NCI-H2196 (cell line): ENCODE measurements at regions not wholly inside any gene's neighbourhood (a gene's known extent, or its start where the extent isn't known, plus 50 kb on each side); places are given as distances from the start of the nearest gene placed in this dataset.

ENCODE experiments used
- DNase-seq: peaks from one replicate; lab custom pipeline; 2025; ENCODE audit not compliant: unreplicated experiment; lab: John Stamatoyannopoulos, UW

- DNase-seq, result no peak
Observed at GRCh38 chr1:105686874-105687690, 1369.4 kb upstream of the PRMT6 start.

GRCh38 chr1:105700723-105701122 is 1355.8 kb upstream of the PRMT6 start:
- DNase-seq, result no peak

- DNase-seq, result no peak
Observed at GRCh38 chr1:105724286-105724685, 1332.2 kb upstream of the PRMT6 start.

- no peak for DNase-seq
Observed at GRCh38 chr1:105730701-105731100, 1325.8 kb upstream of the PRMT6 start.

- DNase-seq, result no peak
Observed at GRCh38 chr1:105736349-105736748, 1320.1 kb upstream of the PRMT6 start.

GRCh38 chr1:105779727-105780126 is 1276.7 kb upstream of the PRMT6 start:
- no peak for DNase-seq

- DNase-seq, result no peak
Observed at GRCh38 chr1:105785021-105785420, 1271.5 kb upstream of the PRMT6 start.

- DNase-seq, result peak; percentile 56
Observed at GRCh38 chr1:105793536-105794146, 1262.8 kb upstream of the PRMT6 start.

- DNase-seq, result no peak
Observed at GRCh38 chr1:105795741-105796140, 1260.7 kb upstream of the PRMT6 start.

GRCh38 chr1:105830571-105831146 is 1225.8 kb upstream of the PRMT6 start:
- no peak for DNase-seq

- no peak for DNase-seq
Observed at GRCh38 chr1:105838071-105838470, 1218.4 kb upstream of the PRMT6 start.

GRCh38 chr1:105865546-105865945 is 1190.9 kb upstream of the PRMT6 start:
- DNase-seq, result no peak

- DNase-seq, result no peak
Observed at GRCh38 chr1:105872817-105873216, 1183.7 kb upstream of the PRMT6 start.

- no peak for DNase-seq
Observed at GRCh38 chr1:105874621-105875020, 1181.9 kb upstream of the PRMT6 start.

- no peak for DNase-seq
Observed at GRCh38 chr1:105886309-105886708, 1170.2 kb upstream of the PRMT6 start.

- no peak for DNase-seq
Observed at GRCh38 chr1:105891308-105891707, 1165.2 kb upstream of the PRMT6 start.

- no peak for DNase-seq
Observed at GRCh38 chr1:105894006-105894405, 1162.5 kb upstream of the PRMT6 start.

GRCh38 chr1:105909811-105910210 is 1146.7 kb upstream of the PRMT6 start:
- DNase-seq, result no peak

- DNase-seq, result no peak
Observed at GRCh38 chr1:105914403-105914802, 1142.1 kb upstream of the PRMT6 start.

GRCh38 chr1:105934806-105935205 is 1121.7 kb upstream of the PRMT6 start:
- DNase-seq, result no peak

- no peak for DNase-seq
Observed at GRCh38 chr1:105964879-105965278, 1091.6 kb upstream of the PRMT6 start.

GRCh38 chr1:105997516-105997915 is 1059.0 kb upstream of the PRMT6 start:
- no peak for DNase-seq
